ENCODE measurements at regions not wholly inside any gene's neighbourhood (a gene's known extent, or its start where the extent isn't known, plus 50 kb on each side); places are given as distances from the start of the nearest gene placed in this dataset.

GRCh38 chrX:38856670-38857265 lies 55.5 kb downstream of the MID1IP1 start:
- Histone ChIP-seq H3K36me3 (ENCODE audit: control insufficient read depth in 4 of 4, insufficient read depth in 3 of 4, low read depth in 1 of 4, low read length in 3 of 4) (no peaks in the 10 kb centered on the region), H3K27ac (ENCODE audit: low read depth in 1 of 2, low read length in 2 of 2) (no peak overlapping the region), H3K4me3 (ENCODE audit: low read depth in 1 of 3, low read length in 3 of 3) (no peak overlapping the region), H3K9ac (ENCODE audit: low read depth in 1 of 2, low read length in 2 of 2) (no peak overlapping the region), H3K27me3 (ENCODE audit: control insufficient read depth in 4 of 4, insufficient read depth in 4 of 4, low read length in 3 of 4) (no peaks in the 10 kb centered on the region), H3K9me3 (ENCODE audit: control insufficient read depth in 4 of 4, low read length in 3 of 4) (no peaks in the 10 kb centered on the region), H3K4me1 (ENCODE audit: control insufficient read depth in 4 of 4, insufficient read depth in 4 of 4, low read length in 3 of 4) (peaks cover 2 to 6% (median 4%) of the 10 kb centered on the region in 4 donors)
- DNase-seq (ENCODE audit: low spot score), result no peak
- 96% methylated on average over 4 of the region's 4 CpGs for WGBS
- no peak for TF ChIP-seq RAD21 (IDR thresholded peaks at IDR 0.05)
- TF ChIP-seq NR2F2 (IDR thresholded peaks at IDR 0.05), result no peak
- no peak for TF ChIP-seq FOXA2 (IDR thresholded peaks at IDR 0.05)
- TF ChIP-seq HNF4A (conservative IDR thresholded peaks at IDR 0.05), result no peak
- TF ChIP-seq ATF3 (IDR thresholded peaks at IDR 0.05), result no peak
- no peak for TF ChIP-seq REST (IDR thresholded peaks at IDR 0.05)
- no peak for TF ChIP-seq TAF1 (conservative IDR thresholded peaks at IDR 0.05)
- no peak for TF ChIP-seq EGR1 (IDR thresholded peaks at IDR 0.05; ENCODE audit: low read depth in 2 of 2)

- no peaks in the 10 kb centered on the region for H3K9me3 ChIP-seq (ENCODE audit: control insufficient read depth in 4 of 4, low read length in 3 of 4)
- 82% methylated on average over 5 of the region's 5 CpGs for WGBS
- H3K27me3 ChIP-seq (ENCODE audit: control insufficient read depth in 4 of 4, insufficient read depth in 4 of 4, low read length in 3 of 4), result no peaks in the 10 kb centered on the region
- peaks cover 2 to 6% (median 4%) of the 10 kb centered on the region in 4 donors for H3K4me1 ChIP-seq (ENCODE audit: control insufficient read depth in 4 of 4, insufficient read depth in 4 of 4, low read length in 3 of 4)
- DNase-seq (ENCODE audit: low spot score), result no peak
- no peak for TF ChIP-seq CTCF (IDR thresholded peaks at IDR 0.05; ENCODE audit: low read depth, low read length, missing input control)
- no peak for TF ChIP-seq JUND (IDR thresholded peaks at IDR 0.05)
- TF ChIP-seq NR2F2 (IDR thresholded peaks at IDR 0.05), result no peak
- no peak for TF ChIP-seq EGR1 (IDR thresholded peaks at IDR 0.05; ENCODE audit: low read depth in 2 of 2)
- peak; percentile 56 to 64 for TF ChIP-seq RXRA (IDR thresholded peaks at IDR 0.05)
- TF ChIP-seq REST (IDR thresholded peaks at IDR 0.05), result no peak
- TF ChIP-seq HNF4A (conservative IDR thresholded peaks at IDR 0.05), result peak; percentile 56 to 65
- TF ChIP-seq ATF3 (IDR thresholded peaks at IDR 0.05), result no peak
- TF ChIP-seq FOXA1 (IDR thresholded peaks at IDR 0.05), result no peak
- TF ChIP-seq ZBTB33 (IDR thresholded peaks at IDR 0.05), result no peak
- no peak for TF ChIP-seq SP1 (IDR thresholded peaks at IDR 0.05)
- TF ChIP-seq FOXA2 (IDR thresholded peaks at IDR 0.05), result no peak
- TF ChIP-seq GABPA (IDR thresholded peaks at IDR 0.05 in 1 of 2, conservative IDR thresholded peaks at IDR 0.05 in 1 of 2), result no peak
- no peak for TF ChIP-seq YY1 (IDR thresholded peaks at IDR 0.05)
- no peak for TF ChIP-seq TAF1 (conservative IDR thresholded peaks at IDR 0.05)
- no peak overlapping the region for H3K4me3 ChIP-seq (ENCODE audit: low read depth in 1 of 3, low read length in 3 of 3)
- no peaks in the 10 kb centered on the region for H3K36me3 ChIP-seq (ENCODE audit: control insufficient read depth in 4 of 4, insufficient read depth in 3 of 4, low read depth in 1 of 4, low read length in 3 of 4)
- no peak overlapping the region for H3K27ac ChIP-seq (ENCODE audit: low read depth in 1 of 2, low read length in 2 of 2)
- no peak overlapping the region for H3K9ac ChIP-seq (ENCODE audit: low read depth in 1 of 2, low read length in 2 of 2)
These were observed 56.7 kb downstream of the MID1IP1 start for GRCh38 chrX:38857736-38858523.
